Sigmoid colon (tissue), 6 donors: ENCODE measurements at regions not wholly inside any gene's neighbourhood (a gene's known extent, or its start where the extent isn't known, plus 50 kb on each side); places are given as distances from the start of the nearest gene placed in this dataset.

Source experiments
- DNase-seq: peaks from one replicate; pipeline ENCODE4 v3.0.0-alpha.2; 2019
- H3K27ac ChIP-seq, 4 donors: fragments of 200-600 bp; sonication (generic); one replicate each; pipeline ENCODE4 v1.5.1; 2016 to 2019; ENCODE audit warnings: mild to moderate bottlenecking in 1 of 4
- H3K27me3 ChIP-seq, 3 donors: fragments of 200-600 bp; sonication (generic); one replicate each; pipeline ENCODE4 v1.5.1; 2019; ENCODE audit warnings: mild to moderate bottlenecking in 1 of 3
- H3K36me3 ChIP-seq, 4 donors: fragments of 200-600 bp; sonication (generic); one replicate each; pipeline ENCODE4 v1.5.1; 2016 to 2019
- H3K4me1 ChIP-seq, 4 donors: fragments of 200-600 bp; sonication (generic); one replicate each; pipeline ENCODE4 v1.5.1; 2017 to 2019
- H3K4me3 ChIP-seq, 4 donors: fragments of 200-600 bp; sonication (generic); one replicate each; pipeline ENCODE4 v1.5.1; 2017 to 2019; ENCODE audit warnings: mild to moderate bottlenecking in 2 of 4, moderate library complexity in 1 of 4
- H3K9me3 ChIP-seq, 4 donors: fragments of 200-600 bp in 3 of 4; sonication (generic) in 3 of 4; one replicate each; pipeline versions ENCODE4 v1.5.1 to v1.6.1; 2013 to 2019
- EP300 ChIP-seq, 4 donors: sonication (generic); formaldehyde crosslinking; IDR thresholded peaks; one replicate each; pipeline ENCODE4 v1.6.1; 2017; ENCODE audit warnings: antibody characterized with exemption in 4 of 4
- POLR2A ChIP-seq, 2 donors: fragments of 450-650 bp; IDR thresholded peaks; one replicate each; pipeline ENCODE4 v1.6.1; 2016; ENCODE audit warnings: antibody characterized with exemption in 2 of 2, mild to moderate bottlenecking in 2 of 2, moderate library complexity in 2 of 2
- POLR2AphosphoS5 ChIP-seq, 4 donors: sonication (generic); formaldehyde crosslinking; IDR thresholded peaks; one replicate each; pipeline ENCODE4 v1.6.1; 2017; ENCODE audit warnings: antibody characterized with exemption in 4 of 4
- WGBS, 2 donors: extraction: QIAGEN DNeasy Blood & Tissue Kit; methylation state at CpG; one replicate each; pipeline ENCODE4 v1.1.7; 2013; 5-methylcytosine and 5-hydroxymethylcytosine counted together
- intact Hi-C: fragments of 100-400 bp; cut with DNase I; formaldehyde crosslinking; loops from one replicate; pipeline ENCODE4 v1.15.1; 2023
- TF ChIP-seq, protein P1 (sequence below), 4 experiments: fragments of 450-650 bp in 3 of 4; fragments of 200-600 bp in 1 of 4; IDR thresholded peaks; one replicate each; pipeline ENCODE4 v1.5.1; 2016 to 2019; ENCODE audit warnings: antibody characterized with exemption in 4 of 4, mild to moderate bottlenecking in 3 of 4, moderate library complexity in 2 of 4
- donor health status: healthy with polysubstance abuse.
- donor health status: healthy.

DNA sequence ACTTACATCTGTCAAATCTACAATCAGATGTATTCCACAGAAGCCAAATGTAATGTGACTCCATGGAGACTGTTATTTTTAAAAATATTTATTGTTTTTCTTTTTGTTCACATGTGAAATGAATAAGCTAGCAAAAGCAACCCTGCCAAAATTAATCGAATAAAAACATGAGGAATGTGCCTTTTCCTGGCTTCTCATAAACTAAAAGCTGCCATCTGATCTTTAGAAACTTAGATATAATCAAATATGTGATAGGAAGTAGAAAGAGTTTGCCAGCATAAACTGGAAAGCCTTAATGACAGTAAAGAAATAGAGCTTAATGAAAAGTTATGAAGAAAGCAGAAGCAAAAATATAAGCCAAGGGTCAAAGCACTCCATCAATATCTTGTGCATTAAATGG, 1724.7 kb upstream of the WWC1 start:
- intact Hi-C loops: no loop called here
- H3K27ac ChIP-seq: no peak overlapping the region
- 63 to 72% methylated on average over 1 of the region's 1 CpG for WGBS, 2 donors

GRCh38 chr5:166570865-166571264, 1720.6 kb upstream of the WWC1 start:
- no peak for DNase-seq

More for the DNA sequence above, 1724.7 kb upstream of the WWC1 start:
- H3K36me3 ChIP-seq: no peaks in the 10 kb centered on the region
- TF ChIP-seq, protein P1, sequence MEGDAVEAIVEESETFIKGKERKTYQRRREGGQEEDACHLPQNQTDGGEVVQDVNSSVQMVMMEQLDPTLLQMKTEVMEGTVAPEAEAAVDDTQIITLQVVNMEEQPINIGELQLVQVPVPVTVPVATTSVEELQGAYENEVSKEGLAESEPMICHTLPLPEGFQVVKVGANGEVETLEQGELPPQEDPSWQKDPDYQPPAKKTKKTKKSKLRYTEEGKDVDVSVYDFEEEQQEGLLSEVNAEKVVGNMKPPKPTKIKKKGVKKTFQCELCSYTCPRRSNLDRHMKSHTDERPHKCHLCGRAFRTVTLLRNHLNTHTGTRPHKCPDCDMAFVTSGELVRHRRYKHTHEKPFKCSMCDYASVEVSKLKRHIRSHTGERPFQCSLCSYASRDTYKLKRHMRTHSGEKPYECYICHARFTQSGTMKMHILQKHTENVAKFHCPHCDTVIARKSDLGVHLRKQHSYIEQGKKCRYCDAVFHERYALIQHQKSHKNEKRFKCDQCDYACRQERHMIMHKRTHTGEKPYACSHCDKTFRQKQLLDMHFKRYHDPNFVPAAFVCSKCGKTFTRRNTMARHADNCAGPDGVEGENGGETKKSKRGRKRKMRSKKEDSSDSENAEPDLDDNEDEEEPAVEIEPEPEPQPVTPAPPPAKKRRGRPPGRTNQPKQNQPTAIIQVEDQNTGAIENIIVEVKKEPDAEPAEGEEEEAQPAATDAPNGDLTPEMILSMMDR (IDR thresholded peaks at IDR 0.05): no peak
- TF ChIP-seq POLR2AphosphoS5 (IDR thresholded peaks at IDR 0.05) (no peak), EP300 (IDR thresholded peaks at IDR 0.05) (no peak), POLR2A (IDR thresholded peaks at IDR 0.05) (no peak)
- H3K4me1 ChIP-seq: no peaks in the 10 kb centered on the region
- H3K9me3 ChIP-seq: no peaks in the 10 kb centered on the region
- H3K4me3 ChIP-seq: no peak overlapping the region
- DNase-seq: no peak
- no peaks in the 10 kb centered on the region for H3K27me3 ChIP-seq

GRCh38 chr5:166571668-166572067, 1719.8 kb upstream of the WWC1 start:
- no peak for TF ChIP-seq POLR2A (IDR thresholded peaks at IDR 0.05)
- TF ChIP-seq EP300 (IDR thresholded peaks at IDR 0.05): no peak
- TF ChIP-seq POLR2AphosphoS5 (IDR thresholded peaks at IDR 0.05): no peak
- TF ChIP-seq, protein P1 (IDR thresholded peaks at IDR 0.05): no peak
- Histone ChIP-seq H3K4me1 (no peaks in the 10 kb centered on the region), H3K27me3 (no peaks in the 10 kb centered on the region), H3K4me3 (no peak overlapping the region), H3K36me3 (no peaks in the 10 kb centered on the region), H3K9me3 (no peaks in the 10 kb centered on the region), H3K27ac (no peak overlapping the region)
- DNase-seq: no peak
- intact Hi-C loops: no loop called here

More at GRCh38 chr5:166570865-166571264, 1720.6 kb upstream of the WWC1 start:
- Histone ChIP-seq H3K9me3 (no peaks in the 10 kb centered on the region), H3K27me3 (no peaks in the 10 kb centered on the region), H3K4me1 (no peaks in the 10 kb centered on the region), H3K36me3 (no peaks in the 10 kb centered on the region), H3K27ac (no peak overlapping the region), H3K4me3 (no peak overlapping the region)
- intact Hi-C loops: no loop called here
- no peak for TF ChIP-seq POLR2A (IDR thresholded peaks at IDR 0.05)
- TF ChIP-seq EP300 (IDR thresholded peaks at IDR 0.05): no peak
- TF ChIP-seq, protein P1 (IDR thresholded peaks at IDR 0.05): no peak
- no peak for TF ChIP-seq POLR2AphosphoS5 (IDR thresholded peaks at IDR 0.05)
- 71 to 79% methylated on average over 6 of the region's 6 CpGs for WGBS, 2 donors

DNA sequence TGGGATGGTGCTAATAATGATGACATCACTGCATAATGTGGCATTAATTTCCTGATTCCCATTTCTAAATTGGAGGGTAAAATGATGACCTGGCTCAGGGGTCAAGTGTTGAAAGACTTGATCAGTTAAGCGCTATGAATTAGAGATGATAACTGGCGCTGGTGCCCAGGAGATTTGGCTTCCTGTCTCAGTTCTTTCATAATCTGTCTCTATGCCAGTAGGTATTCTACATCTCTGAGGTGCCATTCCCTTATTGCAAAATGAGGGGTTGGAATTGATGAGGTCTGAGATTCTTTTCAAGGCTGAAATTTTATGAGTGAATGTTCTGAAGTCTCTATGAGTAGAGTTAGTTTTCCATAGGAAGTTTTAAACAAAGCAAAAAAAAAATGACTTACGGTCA, 1715.1 kb upstream of the WWC1 start:
- intact Hi-C loops: no loop called here
- H3K27me3 ChIP-seq: no peaks in the 10 kb centered on the region
- no peak for DNase-seq
- WGBS, 2 donors: 91 to 93% methylated on average over 3 of the region's 3 CpGs
- H3K36me3 ChIP-seq: no peaks in the 10 kb centered on the region
- H3K4me1 ChIP-seq: no peaks in the 10 kb centered on the region
- no peak overlapping the region for H3K4me3 ChIP-seq
- no peak overlapping the region for H3K27ac ChIP-seq
- TF ChIP-seq, protein P1 (IDR thresholded peaks at IDR 0.05): no peak
- no peak for TF ChIP-seq POLR2AphosphoS5 (IDR thresholded peaks at IDR 0.05)
- TF ChIP-seq POLR2A (IDR thresholded peaks at IDR 0.05): no peak
- no peak for TF ChIP-seq EP300 (IDR thresholded peaks at IDR 0.05)
- no peaks in the 10 kb centered on the region for H3K9me3 ChIP-seq

- intact Hi-C loops: no loop called here
- Histone ChIP-seq H3K27me3 (no peaks in the 10 kb centered on the region), H3K27ac (no peak overlapping the region), H3K9me3 (no peaks in the 10 kb centered on the region), H3K36me3 (no peaks in the 10 kb centered on the region), H3K4me3 (no peak overlapping the region), H3K4me1 (no peaks in the 10 kb centered on the region)
- TF ChIP-seq EP300 (IDR thresholded peaks at IDR 0.05) (no peak), POLR2A (IDR thresholded peaks at IDR 0.05) (no peak), POLR2AphosphoS5 (IDR thresholded peaks at IDR 0.05) (no peak)
- TF ChIP-seq, protein P1 (IDR thresholded peaks at IDR 0.05): no peak
- DNase-seq: no peak
Measured at GRCh38 chr5:166581826-166582225, 1709.6 kb upstream of the WWC1 start.
